ENCODE measurements at regions not wholly inside any gene's neighbourhood (a gene's known extent, or its start where the extent isn't known, plus 50 kb on each side); places are given as distances from the start of the nearest gene placed in this dataset.

GRCh38 chr5:106292654-106293053 lies 1378.1 kb downstream of the EFNA5 start:
- TF ChIP-seq GATA3 (IDR thresholded peaks at IDR 0.05; ENCODE audit: low read depth, low read length) (no peak), GATA2 (IDR thresholded peaks at IDR 0.05; ENCODE audit: low read depth, low read length) (no peak)
